GM10248 (cell line): ENCODE measurements at regions not wholly inside any gene's neighbourhood (a gene's known extent, or its start where the extent isn't known, plus 50 kb on each side); places are given as distances from the start of the nearest gene placed in this dataset.

Experiments
- CTCF ChIA-PET: fragments of 300-600 bp; sonication (Branson Sonifier 250); formaldehyde crosslinking; extraction: SDS; loops from one replicate; lab custom pipeline; 2021; ENCODE audit warnings: antibody characterized with exemption; lab: Yijun Ruan, JAX
- POLR2A ChIA-PET: fragments of 350-650 bp; sonication (Branson Sonifier 250); formaldehyde crosslinking; extraction: SDS; loops from one replicate; lab custom pipeline; 2020; ENCODE audit warnings: antibody characterized with exemption; lab: Yijun Ruan, JAX
- DNase-seq: peaks from one replicate; pipeline ENCODE4 v3.0.0; 2012; ENCODE audit errors: extremely low spot score
- CTCF ChIP-seq: IDR thresholded peaks from 2 replicates; pipeline ENCODE4 v1.5.1; 2012; ENCODE audit warnings: mild to moderate bottlenecking, low read depth; ENCODE audit errors: extremely low read depth, missing control alignments, control extremely low read depth

GRCh38 chr7:124457841-124458240 is 307.8 kb downstream of the GPR37 start:
- no peak for TF ChIP-seq CTCF
- ChIA-PET CTCF (interaction anchor here (0.9 kb wide), 1 partner anchor 8 kb away, joined by 3 read pairs; no protein-coding TSS in a partner anchor), POLR2A (no interaction called here)
- no peak for DNase-seq

DNA sequence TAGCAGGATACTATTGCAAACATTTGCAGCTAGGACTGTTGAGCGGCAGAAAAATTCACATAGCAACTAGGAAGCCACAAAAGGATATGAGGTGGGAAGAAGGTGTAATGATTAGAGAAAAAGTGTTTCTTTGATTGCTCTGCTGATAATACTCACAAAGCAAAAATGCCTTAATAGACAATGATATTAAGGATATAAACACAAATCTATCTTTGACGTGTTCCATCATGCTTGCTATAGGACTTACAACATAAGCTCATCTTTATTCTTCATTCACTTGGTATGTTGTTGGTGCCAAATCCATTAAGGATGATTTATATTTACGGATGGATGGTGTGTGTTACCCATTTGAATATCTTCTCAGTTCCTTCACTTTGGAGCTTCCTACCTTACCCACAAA is 309.3 kb downstream of the GPR37 start:
- no peak for TF ChIP-seq CTCF
- ChIA-PET POLR2A (no interaction called here), CTCF (no interaction called here)
- no peak for DNase-seq

- no peak for DNase-seq
- ChIA-PET POLR2A (no interaction called here), CTCF (interaction anchor here (1.2 kb wide), 1 partner anchor 9 kb away, joined by 4 read pairs; no protein-coding TSS in a partner anchor)
- no peak for TF ChIP-seq CTCF
These were observed 313.4 kb downstream of the GPR37 start for GRCh38 chr7:124452186-124452585.

GRCh38 chr7:124449896-124450295 is 315.7 kb downstream of the GPR37 start:
- DNase-seq = no peak
- ChIA-PET CTCF (interaction anchor here (1.2 kb wide), 1 partner anchor 9 kb away, joined by 3 read pairs; no protein-coding TSS in a partner anchor), POLR2A (no interaction called here)
- TF ChIP-seq CTCF = no peak

DNA sequence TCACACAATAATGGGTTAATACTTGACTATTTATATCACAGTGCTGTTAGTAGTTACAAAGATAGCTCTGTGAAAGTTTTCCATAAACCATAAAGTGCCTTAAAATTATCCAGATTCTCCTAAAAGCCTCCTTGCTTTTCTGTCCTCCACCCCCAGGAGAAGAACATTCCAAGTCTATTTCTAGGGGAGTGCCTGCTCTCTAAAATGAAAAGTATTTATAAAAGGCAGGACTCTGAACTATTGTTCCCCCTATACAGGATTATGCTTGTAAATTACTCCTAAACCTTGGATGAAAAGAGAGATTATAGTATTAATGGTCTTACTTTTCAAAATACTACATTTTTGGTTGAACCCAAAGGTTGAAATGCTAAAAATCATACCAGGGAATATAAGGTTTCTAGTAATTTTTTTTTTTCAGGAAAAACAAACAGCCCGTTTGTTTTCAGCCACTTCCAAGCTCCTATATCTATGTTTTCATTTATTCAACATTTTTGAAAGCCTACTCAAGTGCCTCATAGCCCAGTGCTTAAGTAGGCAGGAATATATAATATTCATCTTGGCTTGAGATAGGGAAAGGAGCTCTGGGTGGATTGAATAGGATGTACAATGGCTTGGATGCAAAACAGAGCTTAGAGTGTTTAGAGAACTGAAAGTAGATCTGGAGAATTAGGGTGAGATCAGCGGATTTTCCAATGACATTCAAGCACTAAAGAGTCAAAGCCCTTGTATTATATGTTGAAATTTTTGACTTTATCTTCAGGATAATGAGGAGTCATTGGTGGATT is 320.7 kb downstream of the GPR37 start:
- POLR2A ChIA-PET = no interaction called here
- CTCF ChIA-PET = no interaction called here
- TF ChIP-seq CTCF = no peak
- DNase-seq = no peak

DNA sequence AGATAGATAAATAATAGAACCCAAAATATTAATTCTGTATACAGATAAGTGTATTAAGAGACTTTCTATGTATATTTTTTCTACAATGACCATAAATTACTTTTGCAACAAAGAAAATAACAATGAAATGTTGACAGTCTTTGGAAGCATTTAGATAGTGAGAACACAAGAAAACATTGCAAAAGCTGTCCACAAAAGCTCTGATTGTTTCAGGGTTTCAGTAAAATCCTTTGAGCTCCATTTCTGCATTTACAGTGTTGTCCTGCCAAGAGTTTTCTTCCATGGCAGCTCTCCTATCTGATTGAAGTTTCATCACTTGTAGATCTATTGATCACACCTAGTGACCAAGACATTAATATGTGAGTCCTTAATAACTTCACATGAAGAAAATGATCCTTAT is 321.8 kb downstream of the GPR37 start:
- CTCF ChIA-PET = no interaction called here

More for the DNA sequence above, 321.8 kb downstream of the GPR37 start:
- POLR2A ChIA-PET = no interaction called here
- DNase-seq = no peak
- TF ChIP-seq CTCF = no peak
